HG03565 (cell line): ENCODE measurements at regions not wholly inside any gene's neighbourhood (a gene's known extent, or its start where the extent isn't known, plus 50 kb on each side); places are given as distances from the start of the nearest gene placed in this dataset.
"Not testable (repeated sequence)": the region's sequence is repeated elsewhere in the genome, so short reads cannot be mapped to it uniquely, and the experiment has no call there.

Experiments
- ATAC-seq: cut with Tn5 transposase; IDR thresholded peaks from one replicate; pipeline ENCODE4 v1.9.1; 2021; ENCODE audit warnings: mild to moderate bottlenecking, moderate library complexity; ENCODE audit not compliant: unreplicated experiment

DNA sequence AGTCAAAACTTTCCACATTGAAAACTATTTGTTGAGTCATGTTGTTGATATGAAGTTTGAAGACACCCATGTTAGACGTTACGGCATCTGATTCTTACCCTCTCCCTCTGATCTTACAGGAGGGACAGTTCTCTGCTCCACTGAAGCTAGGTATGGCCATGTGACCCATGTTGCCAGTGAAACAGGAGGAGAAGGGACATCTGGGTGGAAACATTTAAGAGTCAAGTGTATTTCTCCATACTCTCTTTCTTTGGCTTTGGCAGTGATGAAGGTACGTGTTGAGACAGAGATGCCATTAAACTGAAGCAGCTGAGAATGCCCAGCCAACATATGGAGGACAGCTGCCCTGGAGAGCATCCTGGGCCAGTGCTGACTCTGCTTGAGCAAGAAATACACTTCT is 198.4 kb upstream of the PTGFR start:
- no peak for ATAC-seq

- ATAC-seq = no peak
Measured at GRCh38 chr1:78297836-78298235, 192.9 kb upstream of the PTGFR start.

- ATAC-seq = no peak
Measured at GRCh38 chr1:78298349-78298748, 192.4 kb upstream of the PTGFR start.

- no peak for ATAC-seq
Measured at GRCh38 chr1:78301141-78301540, 189.6 kb upstream of the PTGFR start.

DNA sequence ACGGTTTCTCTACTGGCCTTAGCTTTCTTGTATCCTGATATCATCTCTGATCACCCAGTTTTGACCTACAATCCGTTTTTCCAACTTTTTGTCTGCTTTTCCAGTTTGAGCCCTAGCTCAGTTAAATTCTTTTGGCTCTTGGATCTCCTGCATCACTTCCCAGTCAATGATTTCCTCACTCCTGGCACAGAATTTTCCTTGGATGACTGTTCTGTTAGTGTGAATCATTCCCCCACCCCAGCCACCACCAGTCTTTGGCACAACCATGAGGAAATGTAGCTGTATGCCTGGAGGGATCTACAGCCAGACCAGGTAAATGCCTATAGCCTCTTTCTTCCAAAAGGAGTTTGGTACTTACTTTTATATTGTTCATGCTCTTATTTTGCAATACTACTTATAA is 187.2 kb upstream of the PTGFR start:
- ATAC-seq = no peak

GRCh38 chr1:78304341-78304740 is 186.4 kb upstream of the PTGFR start:
- no peak for ATAC-seq

- no peak for ATAC-seq
Measured at GRCh38 chr1:78304761-78305160, 186.0 kb upstream of the PTGFR start.

- ATAC-seq = not testable (repeated sequence)
Measured at GRCh38 chr1:78310261-78310660, 180.5 kb upstream of the PTGFR start.

DNA sequence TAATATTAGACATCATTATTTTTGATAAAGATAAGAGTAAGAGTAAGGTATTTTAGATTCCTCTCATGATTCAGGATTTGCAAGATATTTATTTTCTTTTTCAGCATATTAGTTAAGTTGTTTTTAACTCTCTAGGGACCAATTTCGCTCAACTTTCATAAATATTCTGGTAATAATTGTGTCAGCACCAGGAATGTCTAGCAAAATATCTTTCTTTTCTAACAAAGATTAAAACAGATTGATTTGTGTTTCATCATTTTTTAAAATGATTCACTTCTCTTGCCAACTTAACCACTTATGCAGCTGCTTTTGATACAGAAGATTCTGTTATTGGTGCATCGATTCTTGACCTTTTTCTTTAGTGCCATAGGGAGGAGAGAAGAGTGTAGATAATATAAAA is 172.8 kb upstream of the PTGFR start:
- no peak for ATAC-seq

DNA sequence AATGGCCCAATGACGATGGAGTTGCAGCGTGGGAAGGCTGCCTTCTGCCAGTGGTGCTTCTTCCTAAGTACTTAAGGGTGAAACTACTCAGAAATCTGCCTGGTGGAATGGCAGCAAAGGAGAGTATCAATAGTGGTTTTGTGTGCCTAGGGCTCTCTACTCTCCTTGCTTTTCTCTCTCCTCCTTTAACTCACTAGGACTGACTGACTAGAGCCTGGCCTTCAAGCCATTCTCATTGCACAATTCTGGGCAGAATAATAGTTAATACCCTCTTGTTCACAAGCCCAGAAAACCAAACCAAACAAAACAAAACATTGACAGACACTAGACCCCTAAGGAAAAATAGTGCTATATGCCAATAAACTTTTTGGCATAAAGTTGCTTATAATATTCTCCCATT is 171.2 kb upstream of the PTGFR start:
- no peak for ATAC-seq

- no peak for ATAC-seq
Measured at GRCh38 chr1:78322928-78323680, 167.7 kb upstream of the PTGFR start.

GRCh38 chr1:78325293-78325692 is 165.5 kb upstream of the PTGFR start:
- ATAC-seq = no peak

DNA sequence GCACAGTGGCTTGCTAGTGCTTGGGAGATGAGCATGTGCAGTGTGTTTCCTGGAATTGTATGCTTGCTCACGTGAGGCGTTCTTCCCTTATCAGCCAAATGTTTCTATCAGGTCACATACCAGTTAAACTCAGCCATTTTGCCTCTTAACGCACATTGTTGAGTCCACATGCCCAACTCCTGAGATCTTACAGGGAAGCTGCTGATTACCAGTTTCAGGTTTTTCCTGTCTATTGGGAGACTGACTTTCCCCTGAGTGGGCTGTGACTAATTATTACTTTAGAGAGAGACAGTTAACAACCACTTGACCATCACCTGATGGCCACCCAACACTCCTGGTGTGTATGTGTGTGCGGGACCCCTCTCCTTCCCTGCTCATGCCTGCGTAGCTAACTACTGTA is 161.3 kb upstream of the PTGFR start:
- no peak for ATAC-seq

- no peak for ATAC-seq
Measured at GRCh38 chr1:78331799-78332198, 159.0 kb upstream of the PTGFR start.

- ATAC-seq = peak; percentile 66
Measured at GRCh38 chr1:78333502-78333901, 157.3 kb upstream of the PTGFR start.

DNA sequence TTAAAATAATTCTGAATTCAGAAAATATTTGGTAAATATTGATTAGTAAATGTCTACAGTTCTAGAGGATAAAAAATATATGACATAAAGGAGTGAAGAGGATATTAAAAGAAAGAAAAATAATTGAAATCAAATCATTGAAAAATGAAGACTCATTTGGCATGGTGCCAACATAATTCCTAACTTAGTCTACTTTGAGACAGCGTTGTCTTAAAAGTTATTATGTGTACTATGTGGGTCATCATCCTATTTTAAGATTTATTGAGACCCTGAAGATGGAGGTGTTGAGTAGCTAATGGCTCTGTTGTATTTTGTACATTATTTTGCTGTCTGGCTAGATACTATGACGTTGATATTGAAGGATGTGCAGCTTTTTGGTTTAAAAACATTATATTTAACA is 156.7 kb upstream of the PTGFR start:
- ATAC-seq = no peak

GRCh38 chr1:78334952-78335351 is 155.8 kb upstream of the PTGFR start:
- ATAC-seq = no peak

GRCh38 chr1:78336751-78337150 is 154.0 kb upstream of the PTGFR start:
- not testable (repeated sequence) for ATAC-seq

DNA sequence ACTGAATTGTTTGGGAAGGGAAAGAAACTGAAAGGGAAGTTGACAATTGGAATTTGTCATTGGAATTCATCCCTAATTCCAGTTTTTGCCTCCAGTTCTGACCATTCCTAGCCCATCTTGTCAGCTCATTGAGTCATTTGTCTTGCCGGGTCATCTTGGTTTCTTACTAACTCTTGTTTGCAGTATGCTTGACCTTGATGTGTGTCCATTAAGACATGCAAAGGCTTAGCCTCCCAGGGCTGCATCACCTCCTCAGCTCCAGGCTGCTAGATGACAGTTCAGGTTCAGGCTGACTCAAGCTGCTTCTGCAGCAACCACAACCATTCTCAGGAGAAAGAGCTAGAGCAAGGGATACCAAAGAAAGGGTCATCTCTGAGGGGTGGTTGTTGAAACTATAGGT is 151.3 kb upstream of the PTGFR start:
- no peak for ATAC-seq

DNA sequence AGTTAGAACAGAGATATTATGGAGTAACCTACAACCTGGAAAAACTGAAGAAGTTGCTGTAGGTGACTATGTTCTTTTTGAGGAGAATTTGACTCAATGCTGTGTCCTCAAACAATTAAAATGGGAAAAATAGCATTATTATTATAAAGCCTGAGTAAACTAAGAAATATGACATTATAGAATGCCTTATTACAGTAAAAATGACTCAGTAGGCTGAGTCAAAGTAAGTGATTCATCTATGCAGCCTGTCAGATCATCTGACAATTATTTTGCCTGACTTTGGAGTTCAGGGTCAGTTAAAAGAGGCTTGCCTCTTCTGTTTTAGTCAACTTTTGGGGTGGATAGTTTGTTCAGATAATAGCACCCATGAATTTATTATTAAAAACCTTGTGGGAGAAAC is 150.8 kb upstream of the PTGFR start:
- ATAC-seq = no peak

GRCh38 chr1:78348496-78349284 is 142.1 kb upstream of the PTGFR start:
- no peak for ATAC-seq

DNA sequence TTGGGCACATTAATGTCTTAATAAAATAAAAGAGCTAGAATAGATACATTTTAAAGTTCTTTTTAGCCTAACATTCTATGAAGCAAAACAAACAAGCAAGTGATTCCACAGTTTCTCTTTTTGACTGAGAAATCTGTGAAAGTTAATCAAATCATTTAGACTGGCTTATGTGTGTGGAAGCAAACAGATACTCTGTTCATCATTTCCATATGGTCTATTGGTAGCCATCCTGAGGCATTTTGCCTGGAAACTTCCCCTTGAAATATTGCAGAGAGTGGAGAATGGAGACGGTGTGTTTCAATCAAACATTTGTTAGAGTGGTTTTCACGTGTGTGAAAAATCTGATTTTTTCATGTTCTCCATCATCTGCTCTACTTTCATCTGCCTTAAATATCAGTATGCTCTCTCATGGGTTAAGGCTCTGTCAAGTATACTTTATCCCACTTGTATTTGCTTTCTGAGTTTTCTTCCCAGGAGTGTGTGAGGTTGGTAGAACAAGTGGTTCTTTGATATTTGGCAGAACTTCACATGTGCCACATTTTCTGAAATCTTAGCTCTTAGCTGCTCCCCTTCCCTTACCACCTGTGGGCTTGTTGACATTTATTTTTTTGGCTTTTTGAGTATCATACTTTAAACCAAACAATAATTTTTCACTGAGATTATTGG is 139.1 kb upstream of the PTGFR start:
- no peak for ATAC-seq
